ENCODE measurements at regions not wholly inside any gene's neighbourhood (a gene's known extent, or its start where the extent isn't known, plus 50 kb on each side); places are given as distances from the start of the nearest gene placed in this dataset.

- no peaks in the 10 kb centered on the region for H3K9me3 ChIP-seq (replicated peaks; ENCODE audit: insufficient read depth, low read length)
- H3K36me3 ChIP-seq (replicated peaks; ENCODE audit: insufficient read depth, low read length) = no peaks in the 10 kb centered on the region
- H4K20me1 ChIP-seq (ENCODE audit: insufficient read depth, low read length) = no peaks in the 10 kb centered on the region
- H3K27ac ChIP-seq (ENCODE audit: low read length) = no peak overlapping the region
- no peak overlapping the region for H2AFZ ChIP-seq (ENCODE audit: low read length)
- H3K4me3 ChIP-seq (ENCODE audit: low read length) = no peak overlapping the region
- no peaks in the 10 kb centered on the region for H3F3A ChIP-seq (ENCODE audit: insufficient read depth, low read length)
- H3K27me3 ChIP-seq (replicated peaks; ENCODE audit: insufficient read depth, low read length) = no peaks in the 10 kb centered on the region
- H3K9ac ChIP-seq (ENCODE audit: low read length) = no peak overlapping the region
- no peak for TF ChIP-seq EZH2phosphoT487 (IDR thresholded peaks at IDR 0.05; ENCODE audit: low read length)
- TF ChIP-seq EZH2 (optimal IDR thresholded peaks at IDR 0.05; ENCODE audit: low read depth, low read length) = no peak
- no peak for TF ChIP-seq CTCF (IDR thresholded peaks at IDR 0.05; ENCODE audit: low read length)
- no peak for DNase-seq
- H3K9me2 ChIP-seq (replicated peaks; ENCODE audit: insufficient read depth, low read length) = no peaks in the 10 kb centered on the region
- no peaks in the 10 kb centered on the region for H3K79me2 ChIP-seq (ENCODE audit: low read length)
- H3K4me2 ChIP-seq (ENCODE audit: low read depth, low read length) = no peak overlapping the region
- H3K4me1 ChIP-seq (ENCODE audit: low read length) = no peaks in the 10 kb centered on the region
Measured at GRCh38 chr6:144901412-144901811, 616.3 kb downstream of the UTRN start.

DNA sequence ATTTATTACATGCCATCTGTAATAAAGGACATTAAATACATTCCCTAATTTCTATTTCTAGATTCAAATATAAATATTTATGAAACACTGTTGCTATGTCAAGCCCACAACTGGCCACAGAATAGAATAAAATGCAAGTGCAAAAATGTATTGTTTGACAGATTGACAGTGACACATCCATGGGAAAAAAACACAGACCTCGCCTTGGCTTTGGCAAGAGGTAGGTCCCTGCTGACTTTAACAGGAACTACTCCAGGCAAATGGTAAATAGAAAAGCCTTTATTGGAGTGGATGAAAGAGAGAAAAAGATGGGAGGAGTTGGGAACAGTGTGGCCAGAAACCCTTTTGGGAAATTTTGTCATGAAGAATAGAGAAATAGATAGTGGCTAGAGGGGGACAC lies 622.9 kb downstream of the UTRN start:
- Histone ChIP-seq H3K4me1 (ENCODE audit: low read length) (no peaks in the 10 kb centered on the region), H3K27ac (ENCODE audit: low read length) (no peak overlapping the region), H3K9ac (ENCODE audit: low read length) (no peak overlapping the region), H3K4me2 (ENCODE audit: low read depth, low read length) (no peak overlapping the region), H3K27me3 (replicated peaks; ENCODE audit: insufficient read depth, low read length) (no peaks in the 10 kb centered on the region), H3K79me2 (ENCODE audit: low read length) (no peaks in the 10 kb centered on the region), H2AFZ (ENCODE audit: low read length) (no peak overlapping the region), H3K9me2 (replicated peaks; ENCODE audit: insufficient read depth, low read length) (no peaks in the 10 kb centered on the region), H4K20me1 (ENCODE audit: insufficient read depth, low read length) (no peaks in the 10 kb centered on the region), H3F3A (ENCODE audit: insufficient read depth, low read length) (no peaks in the 10 kb centered on the region), H3K9me3 (replicated peaks; ENCODE audit: insufficient read depth, low read length) (no peaks in the 10 kb centered on the region), H3K36me3 (replicated peaks; ENCODE audit: insufficient read depth, low read length) (no peaks in the 10 kb centered on the region), H3K4me3 (ENCODE audit: low read length) (no peak overlapping the region)
- TF ChIP-seq EZH2 (optimal IDR thresholded peaks at IDR 0.05; ENCODE audit: low read depth, low read length) (no peak), CTCF (IDR thresholded peaks at IDR 0.05; ENCODE audit: low read length) (no peak), EZH2phosphoT487 (IDR thresholded peaks at IDR 0.05; ENCODE audit: low read length) (no peak)
- no peak for DNase-seq

GRCh38 chr6:144909753-144910285 lies 624.7 kb downstream of the UTRN start:
- Histone ChIP-seq H2AFZ (ENCODE audit: low read length) (no peak overlapping the region), H3K36me3 (replicated peaks; ENCODE audit: insufficient read depth, low read length) (no peaks in the 10 kb centered on the region), H3K9me3 (replicated peaks; ENCODE audit: insufficient read depth, low read length) (no peaks in the 10 kb centered on the region), H3K27me3 (replicated peaks; ENCODE audit: insufficient read depth, low read length) (no peaks in the 10 kb centered on the region), H3K9me2 (replicated peaks; ENCODE audit: insufficient read depth, low read length) (no peaks in the 10 kb centered on the region), H3K4me3 (ENCODE audit: low read length) (no peak overlapping the region), H4K20me1 (ENCODE audit: insufficient read depth, low read length) (no peaks in the 10 kb centered on the region), H3K27ac (ENCODE audit: low read length) (no peak overlapping the region), H3K79me2 (ENCODE audit: low read length) (no peaks in the 10 kb centered on the region), H3F3A (ENCODE audit: insufficient read depth, low read length) (no peaks in the 10 kb centered on the region), H3K9ac (ENCODE audit: low read length) (no peak overlapping the region), H3K4me2 (ENCODE audit: low read depth, low read length) (no peak overlapping the region), H3K4me1 (ENCODE audit: low read length) (no peaks in the 10 kb centered on the region)
- TF ChIP-seq CTCF (IDR thresholded peaks at IDR 0.05; ENCODE audit: low read length) = no peak
- no peak for TF ChIP-seq EZH2phosphoT487 (IDR thresholded peaks at IDR 0.05; ENCODE audit: low read length)
- no peak for TF ChIP-seq EZH2 (optimal IDR thresholded peaks at IDR 0.05; ENCODE audit: low read depth, low read length)
- DNase-seq = no peak
